Astrocyte of the spinal cord (primary cell): ENCODE measurements at regions not wholly inside any gene's neighbourhood (a gene's known extent, or its start where the extent isn't known, plus 50 kb on each side); places are given as distances from the start of the nearest gene placed in this dataset.

Experiments used
- DNase-seq: peaks from one replicate; pipeline ENCODE4 v3.0.0; 2011; ENCODE audit warnings: low read depth, low spot score
- H3K4me3 ChIP-seq: 2 replicates; pipeline ENCODE4 v1.5.1; 2011; ENCODE audit warnings: low read depth, mild to moderate bottlenecking, low read length, moderate library complexity
- in situ Hi-C: cut with HindIII; loops from 2 replicates; pipeline ENCODE4 v1.10.0; 2017; ENCODE audit warnings: low sequenced_read_pairs
- TF ChIP-seq, protein P1 (sequence below): IDR thresholded peaks from 2 replicates; pipeline ENCODE4 v1.5.1; 2012; ENCODE audit warnings: low read depth, mild to moderate bottlenecking, low read length, inconsistent platforms

- TF ChIP-seq, protein P1, sequence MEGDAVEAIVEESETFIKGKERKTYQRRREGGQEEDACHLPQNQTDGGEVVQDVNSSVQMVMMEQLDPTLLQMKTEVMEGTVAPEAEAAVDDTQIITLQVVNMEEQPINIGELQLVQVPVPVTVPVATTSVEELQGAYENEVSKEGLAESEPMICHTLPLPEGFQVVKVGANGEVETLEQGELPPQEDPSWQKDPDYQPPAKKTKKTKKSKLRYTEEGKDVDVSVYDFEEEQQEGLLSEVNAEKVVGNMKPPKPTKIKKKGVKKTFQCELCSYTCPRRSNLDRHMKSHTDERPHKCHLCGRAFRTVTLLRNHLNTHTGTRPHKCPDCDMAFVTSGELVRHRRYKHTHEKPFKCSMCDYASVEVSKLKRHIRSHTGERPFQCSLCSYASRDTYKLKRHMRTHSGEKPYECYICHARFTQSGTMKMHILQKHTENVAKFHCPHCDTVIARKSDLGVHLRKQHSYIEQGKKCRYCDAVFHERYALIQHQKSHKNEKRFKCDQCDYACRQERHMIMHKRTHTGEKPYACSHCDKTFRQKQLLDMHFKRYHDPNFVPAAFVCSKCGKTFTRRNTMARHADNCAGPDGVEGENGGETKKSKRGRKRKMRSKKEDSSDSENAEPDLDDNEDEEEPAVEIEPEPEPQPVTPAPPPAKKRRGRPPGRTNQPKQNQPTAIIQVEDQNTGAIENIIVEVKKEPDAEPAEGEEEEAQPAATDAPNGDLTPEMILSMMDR, result no peak
- in situ Hi-C loops, result no loop called here
- no peak for DNase-seq
Measured at GRCh38 chr2:222805591-222806304, 55.1 kb upstream of the ACSL3 start.

GRCh38 chr2:222806526-222807137 lies 54.2 kb upstream of the ACSL3 start:
- TF ChIP-seq, protein P1, result no peak
- no peak for DNase-seq
- in situ Hi-C loops, result no loop called here
- H3K4me3 ChIP-seq, result no peak overlapping the region

More at GRCh38 chr2:222805591-222806304, 55.1 kb upstream of the ACSL3 start:
- no peak overlapping the region for H3K4me3 ChIP-seq

DNA sequence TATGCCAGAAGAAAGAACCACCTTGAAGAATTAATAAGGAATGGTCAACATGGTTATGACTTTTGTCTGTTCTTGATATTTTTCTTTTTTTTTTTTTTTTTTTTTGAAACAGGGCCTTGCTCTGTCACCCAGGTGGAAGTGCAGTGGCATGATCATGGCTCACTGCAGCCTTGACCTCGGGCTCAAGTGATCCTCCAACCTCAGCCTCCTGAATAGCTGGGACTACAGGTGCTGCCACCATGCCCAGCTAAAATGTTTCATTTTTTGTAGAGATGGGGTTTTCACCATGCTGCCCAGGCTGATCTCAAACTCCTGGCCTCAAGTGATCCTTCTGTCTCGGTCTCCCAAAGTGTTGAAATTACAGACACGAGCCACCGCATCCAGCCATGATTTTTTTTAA lies 53.4 kb upstream of the ACSL3 start:
- no peak overlapping the region for H3K4me3 ChIP-seq
- in situ Hi-C loops, result no loop called here
- TF ChIP-seq, protein P1, result no peak
- no peak for DNase-seq

GRCh38 chr2:222809582-222809981 lies 51.3 kb upstream of the ACSL3 start:
- DNase-seq, result no peak
- in situ Hi-C loops, result no loop called here
- H3K4me3 ChIP-seq, result no peak overlapping the region
- TF ChIP-seq, protein P1, result no peak

GRCh38 chr2:222810044-222810443 lies 50.8 kb upstream of the ACSL3 start:
- no peak for DNase-seq
- in situ Hi-C loops, result no loop called here
- no peak overlapping the region for H3K4me3 ChIP-seq
- TF ChIP-seq, protein P1, result no peak
